Activated T-cell treated with anti-CD3 and anti-CD28 coated beads, Interleukin-2, amount 50 U/mL, for 1 hour (primary cell): ENCODE measurements at regions not wholly inside any gene's neighbourhood (a gene's known extent, or its start where the extent isn't known, plus 50 kb on each side); places are given as distances from the start of the nearest gene placed in this dataset.

Experiments
- DNase-seq: peaks from one replicate; pipeline ENCODE4 v3.0.0-alpha.2; 2020

DNA sequence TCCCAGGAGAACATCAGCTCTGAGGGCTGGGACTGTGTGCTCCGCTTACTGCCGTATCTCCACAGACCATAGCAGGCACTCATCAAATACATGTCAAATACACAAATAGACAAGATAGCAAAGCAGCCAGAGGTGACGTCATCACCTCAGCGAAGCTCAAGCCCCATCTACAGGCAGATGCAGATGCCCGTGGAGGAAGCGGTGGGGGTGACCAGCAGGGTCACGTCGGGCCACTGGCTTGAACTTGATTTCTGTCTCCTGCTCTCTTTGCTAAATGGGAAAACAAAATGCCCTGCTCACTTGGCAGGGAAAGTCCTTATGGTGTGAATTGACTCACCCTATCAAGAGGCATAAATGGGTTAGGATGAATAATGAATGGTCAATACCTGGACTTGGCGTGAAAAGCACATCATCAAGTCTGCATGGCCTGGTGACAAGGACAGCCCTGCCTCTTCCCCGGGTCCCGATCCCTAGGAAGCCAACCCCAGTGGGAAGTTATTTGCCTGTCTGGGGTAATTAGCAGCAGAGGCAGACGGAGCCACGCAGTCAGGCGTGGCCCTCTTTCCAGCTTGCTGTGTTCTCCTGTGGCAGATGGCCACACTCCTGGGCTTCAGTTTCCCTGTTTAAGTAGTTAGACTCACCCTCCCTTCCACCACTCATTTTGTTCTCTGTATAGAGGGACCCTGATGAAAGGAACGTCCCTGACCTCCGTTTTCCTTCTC lies 536.0 kb downstream of the NPHP4 start:
- DNase-seq, result no peak

GRCh38 chr1:5455651-5456050 lies 536.6 kb downstream of the NPHP4 start:
- DNase-seq, result no peak

- no peak for DNase-seq
These were observed 537.2 kb downstream of the NPHP4 start for GRCh38 chr1:5455056-5455455.

DNA sequence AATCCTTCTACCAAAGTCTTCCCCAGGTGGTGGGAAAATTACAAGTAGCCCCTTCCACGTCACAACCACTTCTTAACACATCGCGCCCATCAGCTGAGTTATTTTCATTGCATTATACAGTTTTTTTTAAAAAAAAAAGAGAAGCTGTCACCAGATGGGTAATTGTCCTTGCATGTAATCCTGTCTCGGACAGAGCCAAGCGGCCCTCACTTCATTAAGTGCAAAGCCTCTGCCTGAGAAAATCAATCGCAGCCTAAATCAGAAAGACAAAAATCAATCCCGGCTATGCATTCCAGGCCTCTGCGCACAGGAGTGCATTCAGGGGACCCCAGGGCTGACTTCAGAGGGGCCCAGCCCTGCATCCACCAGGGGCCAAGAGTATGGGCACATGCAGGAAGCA lies 538.9 kb downstream of the NPHP4 start:
- no peak for DNase-seq

DNA sequence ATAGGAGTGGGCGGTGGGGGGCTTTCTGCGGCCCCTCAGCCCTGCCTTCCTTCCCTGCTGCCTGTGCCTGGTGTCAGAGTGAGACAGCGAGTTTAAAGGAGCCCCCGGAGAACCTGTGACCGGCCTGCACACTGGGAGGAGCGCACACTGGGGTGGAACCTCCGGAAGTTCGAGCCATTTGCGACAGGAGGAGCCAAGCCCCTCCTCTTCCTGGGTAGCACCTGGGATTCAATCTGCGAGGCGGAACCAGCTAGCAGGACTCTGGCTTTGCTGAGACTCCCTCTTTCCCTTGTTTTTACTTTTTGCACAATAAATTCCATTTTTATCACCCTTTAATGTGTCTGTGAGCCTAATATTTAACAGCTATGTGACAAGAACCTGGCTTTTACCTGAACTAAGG lies 540.6 kb downstream of the NPHP4 start:
- DNase-seq, result no peak

DNA sequence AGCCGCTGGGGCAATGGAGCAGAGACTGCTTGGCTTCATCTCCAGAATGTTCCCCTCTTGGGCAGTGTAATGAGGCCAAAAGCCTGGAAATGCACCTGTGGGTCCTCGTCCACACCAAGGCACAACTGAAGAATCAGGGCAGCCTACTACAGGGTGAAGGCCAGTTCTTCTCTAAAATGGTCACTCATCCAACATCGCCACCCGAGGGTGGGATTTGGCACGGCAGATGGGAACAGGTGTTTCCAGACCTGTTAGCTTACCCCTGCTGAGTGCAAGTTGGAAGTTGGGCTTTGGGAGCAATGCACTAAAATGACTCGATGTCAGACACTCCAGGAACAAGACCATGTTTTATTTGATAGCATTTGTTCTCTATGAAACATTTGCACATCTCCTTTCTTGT lies 543.7 kb downstream of the NPHP4 start:
- peak; percentile 45 for DNase-seq

DNA sequence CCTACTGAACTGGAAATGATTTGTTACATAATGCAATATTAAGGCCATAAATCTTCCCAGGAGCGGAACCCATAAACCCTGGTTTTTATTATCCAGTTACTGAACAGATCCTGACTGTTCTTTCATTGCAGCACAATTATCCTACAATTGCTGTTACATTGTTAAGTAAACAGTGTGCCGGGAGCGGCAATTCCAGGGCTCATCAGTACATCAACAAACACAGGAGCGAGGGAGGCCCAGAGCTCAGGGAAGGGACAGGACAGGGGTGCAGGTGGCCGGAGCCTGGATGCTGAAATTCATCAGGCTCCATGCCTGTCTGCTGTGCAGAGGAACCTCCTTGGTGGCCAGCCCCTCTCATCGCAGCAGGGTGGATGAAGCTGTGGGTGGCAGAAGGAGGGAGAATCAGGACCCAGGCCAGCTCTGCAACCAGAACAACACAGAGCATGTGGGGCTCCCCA lies 544.7 kb downstream of the NPHP4 start:
- DNase-seq, result no peak

DNA sequence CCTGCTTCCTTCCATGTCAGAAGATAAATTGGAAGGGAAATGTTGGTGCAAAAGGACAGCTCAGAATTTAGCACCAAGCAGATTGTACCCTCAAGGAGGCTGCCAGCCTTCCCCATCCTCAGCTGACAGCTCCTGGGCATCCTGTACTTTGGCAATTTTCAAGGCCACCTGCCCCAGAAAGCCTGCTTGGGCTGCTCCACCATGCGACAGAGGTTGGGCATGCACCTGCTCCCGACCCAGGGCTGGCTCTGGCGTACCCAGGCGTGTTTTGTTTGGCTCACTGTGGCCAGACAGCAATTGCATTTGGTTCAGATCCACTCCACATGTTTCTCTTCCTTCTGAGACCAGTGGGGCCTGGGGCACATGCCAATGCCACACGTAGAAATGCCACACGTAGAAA lies 547.8 kb downstream of the NPHP4 start:
- no peak for DNase-seq

DNA sequence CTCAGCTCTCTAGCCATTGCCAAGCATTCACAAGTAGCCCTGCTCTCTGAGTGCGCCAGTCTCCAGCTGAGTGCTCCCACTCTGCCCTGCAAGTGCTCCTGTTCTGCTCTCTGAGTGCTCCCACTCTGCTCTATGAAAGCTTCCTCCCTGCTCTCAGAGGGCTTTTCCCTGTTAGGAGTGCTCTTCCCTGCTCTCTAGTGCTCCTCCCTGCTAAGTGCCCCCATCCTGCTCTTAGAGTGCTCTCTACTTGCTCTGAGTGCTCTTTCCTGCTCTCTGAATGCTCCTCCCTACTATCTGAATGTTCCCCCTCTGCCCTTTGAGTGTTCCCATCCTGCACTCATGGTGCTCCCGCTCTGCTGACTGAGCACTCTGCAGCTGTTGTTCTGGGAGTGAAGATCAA lies 555.4 kb downstream of the NPHP4 start:
- no peak for DNase-seq

- no peak for DNase-seq
These were observed 556.8 kb downstream of the NPHP4 start for GRCh38 chr1:5435414-5435813.

DNA sequence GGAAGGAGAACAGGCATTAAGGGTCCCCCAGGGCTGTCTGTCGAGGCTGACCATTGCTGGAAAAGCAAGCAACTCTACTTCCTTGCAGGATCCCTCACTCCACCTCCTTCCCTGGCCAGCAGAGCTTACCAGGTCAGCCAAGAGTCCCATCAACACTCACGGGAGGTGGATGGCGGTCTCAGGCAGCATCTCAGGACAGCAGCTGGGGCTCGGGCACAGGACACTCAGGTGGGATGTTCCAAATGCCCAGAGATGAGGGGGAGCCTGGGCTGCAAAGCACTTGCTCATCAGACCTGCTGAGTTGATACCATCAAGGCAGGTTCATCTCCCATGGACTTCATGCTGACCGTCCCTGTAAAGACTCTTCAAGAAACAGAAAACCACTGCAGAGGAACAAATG lies 559.8 kb downstream of the NPHP4 start:
- no peak for DNase-seq

- no peak for DNase-seq
These were observed 561.1 kb downstream of the NPHP4 start for GRCh38 chr1:5430911-5431697.

DNA sequence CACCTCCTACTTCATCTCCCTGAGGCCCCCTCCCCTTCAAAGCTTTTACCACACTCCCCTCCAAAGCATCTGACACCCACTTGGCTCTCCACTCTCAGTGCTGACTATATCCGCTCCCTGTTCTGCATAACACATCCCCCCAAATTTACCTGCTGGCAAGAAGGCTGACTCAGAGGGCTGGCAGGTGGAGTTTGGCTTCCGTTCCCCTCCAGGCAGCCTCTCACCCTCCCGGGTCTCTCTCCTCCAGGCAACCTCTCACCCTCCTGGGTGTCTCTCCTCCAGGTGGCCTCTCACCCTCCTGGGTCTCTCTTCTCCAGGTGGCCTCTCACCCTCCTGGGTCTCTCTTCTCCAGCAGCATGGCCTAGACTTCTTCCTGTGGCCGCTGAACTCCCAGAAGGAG lies 562.1 kb downstream of the NPHP4 start:
- DNase-seq, result no peak

DNA sequence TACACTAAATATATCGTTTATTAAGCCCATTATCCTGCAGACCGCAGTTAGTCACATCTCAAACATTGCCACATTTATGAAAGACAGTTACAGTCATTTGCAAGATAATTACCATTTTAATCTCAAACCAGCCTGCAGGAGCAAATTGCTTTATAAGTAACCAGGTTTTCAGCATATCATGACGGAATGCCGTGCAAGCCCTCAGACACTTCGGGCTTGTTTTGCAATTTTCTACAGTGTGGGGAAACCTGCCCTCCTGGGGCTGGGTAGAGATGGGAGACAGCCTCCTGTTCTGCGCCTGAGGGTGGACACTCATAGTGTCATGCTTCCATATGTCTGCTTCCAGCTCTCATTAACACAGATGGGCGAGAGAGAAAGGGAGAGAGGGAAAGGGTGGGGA lies 563.9 kb downstream of the NPHP4 start:
- no peak for DNase-seq

- no peak for DNase-seq
These were observed 565.1 kb downstream of the NPHP4 start for GRCh38 chr1:5427026-5427613.

DNA sequence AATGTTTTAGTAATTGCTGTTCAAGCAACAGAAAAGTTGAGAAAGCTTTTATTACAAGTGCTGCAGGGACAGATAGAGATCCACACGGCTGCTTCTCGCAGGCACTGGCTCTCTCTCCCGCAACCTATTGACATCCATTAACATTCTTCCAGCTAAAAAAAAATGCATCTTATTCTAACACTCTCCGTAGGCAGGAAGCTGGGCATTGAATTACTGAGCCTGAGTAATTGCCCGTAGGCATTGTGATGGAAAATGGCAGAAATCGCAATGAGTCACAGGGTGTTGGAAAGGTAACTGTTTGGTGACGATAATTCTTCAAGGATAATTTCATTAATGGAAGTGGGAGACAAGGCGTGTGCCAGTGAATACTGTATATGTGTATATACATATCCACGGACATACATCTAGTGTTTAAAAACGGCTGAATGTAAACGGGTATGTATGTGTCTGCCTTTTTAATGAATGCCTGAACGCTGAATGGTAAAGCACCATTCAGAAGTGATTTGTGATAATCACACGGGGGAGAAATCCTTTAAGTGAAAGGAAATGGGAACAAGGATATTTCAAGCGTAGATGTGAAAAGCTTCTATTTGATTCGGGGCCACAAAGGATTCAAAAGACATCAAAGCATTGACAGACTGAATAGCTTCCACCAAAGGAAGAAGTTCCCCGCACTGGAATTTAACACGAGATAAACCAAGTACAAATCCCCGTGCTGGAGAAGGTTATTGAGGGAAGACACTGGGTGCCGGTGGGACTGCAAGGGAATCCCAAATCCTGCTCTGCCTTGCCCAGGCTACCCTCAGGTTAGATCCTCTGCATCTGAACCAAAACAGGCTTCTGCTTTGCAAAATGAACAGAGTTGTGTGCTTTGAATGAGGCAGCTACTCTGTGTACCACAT lies 567.2 kb downstream of the NPHP4 start:
- DNase-seq, result no peak

GRCh38 chr1:5423109-5423508 lies 569.1 kb downstream of the NPHP4 start:
- peak; percentile 36 for DNase-seq

DNA sequence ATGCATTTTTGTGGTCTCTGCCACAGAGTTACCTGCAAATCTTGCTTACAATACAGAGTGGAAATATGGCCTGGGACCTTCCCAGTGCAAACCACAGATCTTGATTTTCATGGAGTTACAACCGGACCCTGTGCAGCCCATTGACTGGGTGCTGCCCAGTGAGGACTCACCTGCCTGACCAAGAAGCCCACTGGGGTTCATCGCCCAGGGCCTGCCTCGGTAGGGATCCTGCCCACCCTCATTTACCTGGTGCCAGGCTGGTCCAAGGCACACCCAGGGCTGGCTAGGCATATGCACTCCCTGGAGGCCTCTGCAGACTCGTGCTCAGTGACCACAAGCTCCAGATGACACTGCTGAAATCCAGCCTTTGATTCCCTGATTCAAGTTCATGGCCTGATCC lies 572.7 kb downstream of the NPHP4 start:
- DNase-seq, result no peak

- no peak for DNase-seq
These were observed 575.7 kb downstream of the NPHP4 start for GRCh38 chr1:5416518-5416917.

GRCh38 chr1:5415606-5416005 lies 576.6 kb downstream of the NPHP4 start:
- no peak for DNase-seq

DNA sequence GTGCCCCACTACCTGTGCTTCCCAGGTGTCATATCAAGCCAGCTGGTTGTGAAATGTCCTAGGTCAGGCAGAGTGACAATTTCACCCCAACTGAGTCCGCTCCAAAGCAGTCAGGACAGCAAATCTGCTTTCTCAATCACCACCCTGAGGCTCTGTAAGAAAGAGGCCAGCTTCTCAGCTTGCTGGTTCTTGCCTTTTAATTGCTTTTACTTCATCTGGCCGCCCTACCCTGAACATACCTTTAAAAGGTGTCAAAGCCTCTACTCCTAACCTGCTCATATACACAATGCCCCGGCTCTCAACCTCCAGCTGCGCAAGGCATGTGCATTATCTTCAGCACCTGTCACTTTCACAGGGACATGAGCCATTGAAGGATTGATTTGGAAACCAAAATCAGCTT lies 581.6 kb downstream of the NPHP4 start:
- no peak for DNase-seq

GRCh38 chr1:5408401-5408800 lies 583.8 kb downstream of the NPHP4 start:
- DNase-seq, result no peak

GRCh38 chr1:5405263-5405662 lies 587.0 kb downstream of the NPHP4 start:
- no peak for DNase-seq
